T-cell (primary cell): ENCODE measurements at regions not wholly inside any gene's neighbourhood (a gene's known extent, or its start where the extent isn't known, plus 50 kb on each side); places are given as distances from the start of the nearest gene placed in this dataset.

Experiments
- ATAC-seq, 4 experiments: fragments of 200-7000 bp in 3 of 4; fragments of 150-1000 bp in 1 of 4; cut with Tn5 transposase; replicated peaks in 1 of 4; 1 replicate in 3 of 4; 2 replicates in 1 of 4; pipeline ENCODE4 v1.10.0; 2021; ENCODE audit warnings: moderate library complexity in 3 of 4, mild to moderate bottlenecking in 2 of 4, moderate number of reproducible peaks in 1 of 4
- CTCF ChIA-PET, 2 donors: fragments of 300-600 bp; sonication (Branson Sonifier 250); formaldehyde crosslinking; loops; one replicate each; lab custom pipeline; 2022; ENCODE audit warnings: antibody characterized with exemption in 2 of 2; lab: Charles Lee
- POLR2A ChIA-PET, 2 donors: fragments of 300-600 bp; sonication (Branson Sonifier 250); formaldehyde crosslinking; loops; one replicate each; lab custom pipeline; 2022; ENCODE audit warnings: antibody characterized with exemption in 2 of 2; lab: Charles Lee
- DNase-seq, 35 experiments: peaks; one replicate each; pipeline versions ENCODE4 v3.0.0 to v3.0.0-alpha.2; 2013 to 2023
- H3K27ac ChIP-seq: one replicate; pipeline ENCODE4 v1.5.1; 2013; ENCODE audit warnings: low read length
- H3K27me3 ChIP-seq, 2 experiments: replicated peaks in 1 of 2; 1 replicate in 1 of 2; 2 replicates in 1 of 2; pipeline versions ENCODE4 v1.6.1 to v1.7.0; 2013; ENCODE audit warnings: low read length in 1 of 2, mixed read lengths in 1 of 2; ENCODE audit not compliant: control insufficient read depth in 2 of 2, insufficient read depth in 2 of 2; ENCODE audit errors: extremely low read depth in 1 of 2
- H3K36me3 ChIP-seq, 2 donors: 1 replicate in 1 of 2; 2 replicates in 1 of 2; pipeline versions ENCODE4 v1.6.1 to v1.7.0; 2013; ENCODE audit warnings: low read length in 1 of 2; ENCODE audit not compliant: control insufficient read depth in 2 of 2, insufficient read depth in 1 of 2; ENCODE audit errors: extremely low read depth in 1 of 2
- H3K4me1 ChIP-seq, 2 experiments: 1 replicate in 1 of 2; 2 replicates in 1 of 2; pipeline versions ENCODE4 v1.6.1 to v1.7.0; 2013; ENCODE audit warnings: low read length in 2 of 2, mixed read lengths in 1 of 2; ENCODE audit not compliant: insufficient read depth in 2 of 2, control insufficient read depth in 1 of 2; ENCODE audit errors: extremely low read depth in 1 of 2
- H3K4me3 ChIP-seq, 2 donors: 1 replicate in 1 of 2; 2 replicates in 1 of 2; pipeline versions ENCODE4 v1.5.1 to v1.7.0; 2013; ENCODE audit warnings: mild to moderate bottlenecking in 2 of 2, low read length in 1 of 2, moderate library complexity in 1 of 2; ENCODE audit not compliant: control insufficient read depth in 1 of 2; ENCODE audit errors: extremely low read depth in 1 of 2
- H3K9me3 ChIP-seq: 2 replicates; pipeline ENCODE4 v1.7.0; 2013
- H3K27ac Mint-ChIP-seq, 2 donors: one replicate each; pipeline ENCODE4 v1.8.0; 2020 to 2021; ENCODE audit warnings: mild to moderate bottlenecking in 2 of 2, mixed read lengths in 2 of 2
- H3K27me3 Mint-ChIP-seq, 2 donors: one replicate each; pipeline ENCODE4 v1.8.0; 2021 to 2022; ENCODE audit warnings: mixed read lengths in 2 of 2
- H3K36me3 Mint-ChIP-seq: one replicate; pipeline ENCODE4 v1.8.0; 2021; ENCODE audit warnings: mixed read lengths
- H3K4me1 Mint-ChIP-seq, 3 donors: one replicate each; pipeline ENCODE4 v1.8.0; 2020 to 2022; ENCODE audit warnings: mixed read lengths in 3 of 3, mild to moderate bottlenecking in 1 of 3
- H3K4me3 Mint-ChIP-seq, 3 donors: one replicate each; pipeline ENCODE4 v1.8.0; 2020 to 2022; ENCODE audit warnings: mild to moderate bottlenecking in 3 of 3, mixed read lengths in 3 of 3, moderate library complexity in 3 of 3
- H3K9me3 Mint-ChIP-seq, 3 donors: one replicate each; pipeline ENCODE4 v1.8.0; 2020 to 2022; ENCODE audit warnings: mixed read lengths in 3 of 3
- WGBS: methylation state at CpG from one replicate; pipeline ENCODE4 v1.1.5; 2013; ENCODE audit warnings: missing lambda C conversion rate; ENCODE audit not compliant: insufficient coverage; 5-methylcytosine and 5-hydroxymethylcytosine counted together

GRCh38 chr6:14506656-14507246 is 389.2 kb downstream of the CD83 start:
- CTCF ChIA-PET, result no interaction called here
- Histone ChIP-seq H3K4me1 (peaks cover 12 to 14% of the 10 kb centered on the region in 2 experiments), H3K9me3 (no peaks in the 10 kb centered on the region), H3K27ac (no peak overlapping the region), H3K27me3 (no peaks in the 10 kb centered on the region), H3K4me3 (no peak overlapping the region), H3K36me3 (no peaks in the 10 kb centered on the region)
- Mint-ChIP-seq H3K36me3 (no peaks in the 10 kb centered on the region), H3K4me1 (peaks cover 15 to 30% (median 15%) of the 10 kb centered on the region in 3 donors), H3K4me3 (peak overlapping the region in 1 of 3 donors; percentile 50), H3K27ac (peak overlapping the region in 1 of 2 donors; percentile 41), H3K27me3 (no peaks in the 10 kb centered on the region), H3K9me3 (no peaks in the 10 kb centered on the region)
- ATAC-seq, result peak; percentile 55 to 86 (median 76)
- 44% methylated on average over 5 of the region's 6 CpGs for WGBS
- peak in 17 of 35 experiments; percentile 1 to 31 (median 7) for DNase-seq
- POLR2A ChIA-PET, result no interaction called here

- Mint-ChIP-seq H3K9me3 (no peaks in the 10 kb centered on the region), H3K36me3 (no peaks in the 10 kb centered on the region), H3K27me3 (no peaks in the 10 kb centered on the region), H3K4me3 (no peak overlapping the region), H3K4me1 (peaks cover 15 to 30% (median 19%) of the 10 kb centered on the region in 3 donors), H3K27ac (no peak overlapping the region)
- no peaks in the 10 kb centered on the region for H3K27me3 ChIP-seq
- no CpG with 5 or more reads among the region's 5 CpGs for WGBS
- no peaks in the 10 kb centered on the region for H3K36me3 ChIP-seq
- H3K27ac ChIP-seq, result no peak overlapping the region
- no peak overlapping the region for H3K4me3 ChIP-seq
- ChIA-PET CTCF (no interaction called here), POLR2A (no interaction called here)
- no peak for ATAC-seq
- peaks cover 12 to 14% of the 10 kb centered on the region in 2 experiments for H3K4me1 ChIP-seq
- no peaks in the 10 kb centered on the region for H3K9me3 ChIP-seq
- no peak for DNase-seq
These were observed 391.5 kb downstream of the CD83 start for GRCh38 chr6:14509120-14509519.

GRCh38 chr6:14510038-14510437 is 392.5 kb downstream of the CD83 start:
- CTCF ChIA-PET, result no interaction called here

DNA sequence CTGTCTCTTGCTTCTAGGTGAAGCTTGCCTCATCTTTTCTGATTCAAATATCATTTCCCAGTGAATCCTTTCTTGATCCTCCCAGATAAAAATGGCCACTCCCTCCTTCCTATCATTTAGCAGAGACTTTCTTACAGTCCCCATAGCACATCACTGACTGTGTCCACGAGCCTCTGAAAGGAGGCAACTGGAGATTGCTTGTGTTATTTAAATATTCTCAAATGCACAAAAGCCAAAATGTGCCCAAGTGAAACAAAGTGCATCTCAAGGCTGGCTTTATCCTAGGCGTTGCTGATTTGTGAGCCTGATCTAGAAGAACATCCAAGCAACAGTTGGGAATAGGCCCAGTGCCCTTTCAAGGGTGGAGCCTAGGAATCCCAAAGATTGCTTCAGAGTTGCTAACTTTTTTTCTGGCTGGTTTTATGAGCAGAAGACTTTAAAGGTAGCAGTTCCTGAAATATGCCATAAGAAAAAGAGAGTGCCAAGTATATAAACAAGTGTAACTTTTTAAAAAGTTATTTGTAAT is 393.6 kb downstream of the CD83 start:
- no peak for DNase-seq
- no peak for ATAC-seq
- Histone ChIP-seq H3K27me3 (no peaks in the 10 kb centered on the region), H3K4me1 (peaks cover 10 to 12% of the 10 kb centered on the region in 2 experiments), H3K9me3 (no peaks in the 10 kb centered on the region), H3K36me3 (no peaks in the 10 kb centered on the region), H3K27ac (no peak overlapping the region), H3K4me3 (no peak overlapping the region)
- no peaks in the 10 kb centered on the region for H3K27me3 Mint-ChIP-seq
- 57% methylated on average over 1 of the region's 2 CpGs for WGBS
- ChIA-PET CTCF (no interaction called here), POLR2A (no interaction called here)
- no peaks in the 10 kb centered on the region for H3K9me3 Mint-ChIP-seq
- H3K4me3 Mint-ChIP-seq, result no peak overlapping the region
- H3K27ac Mint-ChIP-seq, result no peak overlapping the region
- no peaks in the 10 kb centered on the region for H3K36me3 Mint-ChIP-seq
- H3K4me1 Mint-ChIP-seq, result peaks cover 11 to 26% (median 15%) of the 10 kb centered on the region in 3 donors

More at GRCh38 chr6:14510038-14510437, 392.5 kb downstream of the CD83 start:
- WGBS, result 92% methylated on average over 1 of the region's 6 CpGs
- POLR2A ChIA-PET, result no interaction called here
- no peak overlapping the region for H3K27ac ChIP-seq
- no peak overlapping the region for H3K4me3 ChIP-seq
- Mint-ChIP-seq H3K27ac (no peak overlapping the region), H3K4me3 (no peak overlapping the region), H3K27me3 (no peaks in the 10 kb centered on the region), H3K36me3 (no peaks in the 10 kb centered on the region), H3K9me3 (no peaks in the 10 kb centered on the region), H3K4me1 (peaks cover 15 to 30% (median 19%) of the 10 kb centered on the region in 3 donors)
- DNase-seq (no peak), ATAC-seq (no peak)
- peaks cover 12 to 14% of the 10 kb centered on the region in 2 experiments for H3K4me1 ChIP-seq
- no peaks in the 10 kb centered on the region for H3K36me3 ChIP-seq
- no peaks in the 10 kb centered on the region for H3K27me3 ChIP-seq
- H3K9me3 ChIP-seq, result no peaks in the 10 kb centered on the region

GRCh38 chr6:14512246-14512645 is 394.7 kb downstream of the CD83 start:
- ATAC-seq, result no peak

DNA sequence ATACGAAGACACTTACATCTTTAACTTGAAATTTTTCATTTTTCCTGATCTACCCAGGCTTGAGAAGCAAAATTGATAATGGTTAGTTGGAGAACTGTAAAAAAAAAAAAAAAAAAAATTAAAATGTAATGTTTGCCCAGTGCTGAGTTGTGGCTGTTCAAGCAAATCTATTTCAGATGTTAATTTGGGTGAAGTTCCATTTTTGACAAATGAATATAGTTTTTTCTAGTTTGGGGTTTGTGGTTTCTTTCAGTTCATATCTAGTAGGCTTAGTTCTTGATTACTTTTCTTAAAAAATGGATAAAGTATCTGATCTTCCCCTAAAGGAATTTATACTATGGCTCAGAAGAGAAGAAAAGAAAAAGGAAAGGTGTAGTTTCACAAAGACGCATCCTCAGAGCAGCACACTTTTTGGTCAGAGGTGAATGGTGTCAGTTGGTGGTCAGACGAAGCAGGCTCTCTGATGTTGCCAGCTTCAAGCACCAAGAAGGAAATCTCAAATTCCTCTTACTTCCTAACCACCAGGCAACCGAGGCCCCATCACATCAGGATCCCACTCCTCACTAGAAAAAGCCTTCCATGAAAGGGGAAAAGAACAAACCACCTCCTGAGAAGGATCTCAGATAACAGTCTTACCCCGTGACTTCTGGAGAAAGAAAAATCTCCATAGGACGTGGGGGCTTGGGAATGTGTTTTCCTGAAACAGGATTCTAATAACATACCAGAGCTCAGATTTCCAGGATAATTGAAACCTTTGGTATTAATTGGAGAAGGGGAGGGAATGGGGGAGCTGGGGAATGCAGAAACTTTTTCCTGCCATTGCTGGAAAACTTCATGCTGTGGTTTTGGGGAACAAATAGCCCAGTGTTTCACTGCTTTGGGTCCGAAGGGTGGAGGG is 396.2 kb downstream of the CD83 start:
- CTCF ChIA-PET, result no interaction called here
- Histone ChIP-seq H3K36me3 (no peaks in the 10 kb centered on the region), H3K27me3 (no peaks in the 10 kb centered on the region), H3K9me3 (no peaks in the 10 kb centered on the region), H3K4me1 (no peaks in the 10 kb centered on the region), H3K4me3 (no peak overlapping the region), H3K27ac (no peak overlapping the region)
- Mint-ChIP-seq H3K4me3 (no peak overlapping the region), H3K27ac (no peak overlapping the region), H3K4me1 (peaks cover 0 to 6% (median 4%) of the 10 kb centered on the region in 3 donors), H3K36me3 (no peaks in the 10 kb centered on the region), H3K9me3 (no peaks in the 10 kb centered on the region), H3K27me3 (no peaks in the 10 kb centered on the region)
- WGBS, result 20% methylated on average over 1 of the region's 7 CpGs
- POLR2A ChIA-PET, result no interaction called here
- ATAC-seq, result no peak
- no peak for DNase-seq

More at GRCh38 chr6:14512246-14512645, 394.7 kb downstream of the CD83 start:
- no peaks in the 10 kb centered on the region for H3K27me3 Mint-ChIP-seq
- Histone ChIP-seq H3K36me3 (no peaks in the 10 kb centered on the region), H3K4me1 (peaks cover 0 to 3% of the 10 kb centered on the region in 2 experiments), H3K4me3 (no peak overlapping the region), H3K27me3 (no peaks in the 10 kb centered on the region), H3K27ac (no peak overlapping the region), H3K9me3 (no peaks in the 10 kb centered on the region)
- whole genome bisulfite sequencing, result 100% methylated on average over 2 of the region's 3 CpGs
- CTCF ChIA-PET, result no interaction called here
- H3K27ac Mint-ChIP-seq, result no peak overlapping the region
- POLR2A ChIA-PET, result no interaction called here
- no peaks in the 10 kb centered on the region for H3K36me3 Mint-ChIP-seq
- DNase-seq, result no peak
- H3K4me1 Mint-ChIP-seq, result peaks cover under 1 to 14% (median 6%) of the 10 kb centered on the region in 3 donors
- no peak overlapping the region for H3K4me3 Mint-ChIP-seq
- no peaks in the 10 kb centered on the region for H3K9me3 Mint-ChIP-seq
